GM19025 (cell line): ENCODE measurements at regions not wholly inside any gene's neighbourhood (a gene's known extent, or its start where the extent isn't known, plus 50 kb on each side); places are given as distances from the start of the nearest gene placed in this dataset.
"Not testable (repeated sequence)": the region's sequence is repeated elsewhere in the genome, so short reads cannot be mapped to it uniquely, and the experiment has no call there.

ENCODE experiments used
- ATAC-seq: cut with Tn5 transposase; IDR thresholded peaks from one replicate; pipeline ENCODE4 v1.9.1; 2021; ENCODE audit warnings: mild to moderate bottlenecking, low read depth, moderate library complexity; ENCODE audit not compliant: unreplicated experiment

- no peak for ATAC-seq
Measured at GRCh38 chr7:29649028-29649716, 85.5 kb downstream of the PRR15 start.

GRCh38 chr7:29649876-29650275, 86.2 kb downstream of the PRR15 start:
- ATAC-seq = no peak

GRCh38 chr7:29651477-29651876, 87.8 kb downstream of the PRR15 start:
- no peak for ATAC-seq

GRCh38 chr7:29652556-29652955, 88.9 kb downstream of the PRR15 start:
- ATAC-seq = no peak

- ATAC-seq = not testable (repeated sequence)
Measured at GRCh38 chr7:29654340-29654739, 90.7 kb downstream of the PRR15 start.

GRCh38 chr7:29657288-29657687, 93.7 kb downstream of the PRR15 start:
- ATAC-seq = no peak

- ATAC-seq = no peak
Measured at GRCh38 chr7:29657856-29658255, 94.2 kb downstream of the PRR15 start.

- ATAC-seq = not testable (repeated sequence)
Measured at GRCh38 chr7:29659213-29659612, 95.6 kb downstream of the PRR15 start.

- not testable (repeated sequence) for ATAC-seq
Measured at GRCh38 chr7:29662899-29663298, 99.3 kb downstream of the PRR15 start.

- not testable (repeated sequence) for ATAC-seq
Measured at GRCh38 chr7:29664999-29665398, 101.4 kb downstream of the PRR15 start.

GRCh38 chr7:29667096-29667669, 103.5 kb downstream of the PRR15 start:
- ATAC-seq = not testable (repeated sequence)

GRCh38 chr7:29671286-29671685, 107.7 kb downstream of the PRR15 start:
- ATAC-seq = not testable (repeated sequence)

GRCh38 chr7:29673635-29674034, 110.0 kb downstream of the PRR15 start:
- ATAC-seq = not testable (repeated sequence)

GRCh38 chr7:29674626-29675025, 111.0 kb downstream of the PRR15 start:
- ATAC-seq = not testable (repeated sequence)

GRCh38 chr7:29677254-29677653, 113.6 kb downstream of the PRR15 start:
- not testable (repeated sequence) for ATAC-seq

GRCh38 chr7:29679963-29680362, 116.3 kb downstream of the PRR15 start:
- not testable (repeated sequence) for ATAC-seq

- ATAC-seq = not testable (repeated sequence)
Measured at GRCh38 chr7:29680601-29681000, 117.0 kb downstream of the PRR15 start.

GRCh38 chr7:29684151-29684786, 120.6 kb downstream of the PRR15 start:
- ATAC-seq = peak; percentile 21

GRCh38 chr7:29684787-29685650, 121.3 kb upstream of the WIPF3 start:
- ATAC-seq = peak; percentile 68

- ATAC-seq = not testable (repeated sequence)
Measured at GRCh38 chr7:29685651-29686271, 120.5 kb upstream of the WIPF3 start.
